Upper lobe of left lung (tissue), 6 donors: ENCODE measurements at regions not wholly inside any gene's neighbourhood (a gene's known extent, or its start where the extent isn't known, plus 50 kb on each side); places are given as distances from the start of the nearest gene placed in this dataset.

ENCODE experiments used
- ATAC-seq, 2 donors: fragments of 200-7000 bp; cut with Tn5 transposase; one replicate each; pipeline ENCODE4 v1.9.1; 2022; ENCODE audit warnings: mild to moderate bottlenecking in 2 of 2, moderate library complexity in 2 of 2; ENCODE audit not compliant: low FRiP score in 2 of 2
- DNase-seq, 2 donors: peaks; one replicate each; pipeline ENCODE4 v3.0.0-alpha.2; 2019 to 2020
- H3K27ac ChIP-seq, 4 donors: fragments of 200-600 bp; sonication (generic); one replicate each; pipeline ENCODE4 v1.5.1; 2016 to 2019
- H3K27me3 ChIP-seq, 4 donors: fragments of 200-600 bp; sonication (generic); one replicate each; pipeline ENCODE4 v1.5.1; 2017 to 2019
- H3K36me3 ChIP-seq, 4 donors: fragments of 200-600 bp; sonication (generic); one replicate each; pipeline ENCODE4 v1.5.1; 2016 to 2019
- H3K4me1 ChIP-seq, 4 donors: fragments of 200-600 bp; sonication (generic); one replicate each; pipeline ENCODE4 v1.5.1; 2018 to 2019
- H3K4me3 ChIP-seq, 4 donors: fragments of 200-600 bp; sonication (generic); one replicate each; pipeline ENCODE4 v1.5.1; 2017 to 2019; ENCODE audit warnings: mild to moderate bottlenecking in 2 of 4, moderate library complexity in 1 of 4
- H3K9me3 ChIP-seq, 4 donors: fragments of 200-600 bp; sonication (generic); one replicate each; pipeline ENCODE4 v1.5.1; 2018 to 2019
- EP300 ChIP-seq, 4 donors: sonication (generic); formaldehyde crosslinking; IDR thresholded peaks; one replicate each; pipeline ENCODE4 v1.5.1; 2017; ENCODE audit warnings: antibody characterized with exemption in 4 of 4, control low read depth in 2 of 4
- POLR2A ChIP-seq, 4 donors: fragments of 450-650 bp; IDR thresholded peaks; one replicate each; pipeline ENCODE4 v1.5.1; 2016 to 2017; ENCODE audit warnings: antibody characterized with exemption in 4 of 4, mild to moderate bottlenecking in 2 of 4
- POLR2AphosphoS5 ChIP-seq, 2 donors: sonication (generic); formaldehyde crosslinking; IDR thresholded peaks; one replicate each; pipeline ENCODE4 v1.5.1; 2017; ENCODE audit warnings: antibody characterized with exemption in 2 of 2
- WGBS, 2 donors: methylation state at CpG; one replicate each; pipeline ENCODE4 v1.1.5; 2017 to 2018; 5-methylcytosine and 5-hydroxymethylcytosine counted together
- TF ChIP-seq, protein P1 (sequence below), 6 experiments: fragments of 450-650 bp in 4 of 6; fragments of 200-600 bp in 2 of 6; sonication (generic) in 2 of 6; IDR thresholded peaks; one replicate each; pipeline ENCODE4 v1.5.1; 2016 to 2019; ENCODE audit warnings: antibody characterized with exemption in 6 of 6
- donor health status: DM: no; HTN: no; CAD: no; lungs with moderate emphysema.
- donor health status: DM: no; HTN: yes; CAD: no; lungs with severe emphysema.

DNA sequence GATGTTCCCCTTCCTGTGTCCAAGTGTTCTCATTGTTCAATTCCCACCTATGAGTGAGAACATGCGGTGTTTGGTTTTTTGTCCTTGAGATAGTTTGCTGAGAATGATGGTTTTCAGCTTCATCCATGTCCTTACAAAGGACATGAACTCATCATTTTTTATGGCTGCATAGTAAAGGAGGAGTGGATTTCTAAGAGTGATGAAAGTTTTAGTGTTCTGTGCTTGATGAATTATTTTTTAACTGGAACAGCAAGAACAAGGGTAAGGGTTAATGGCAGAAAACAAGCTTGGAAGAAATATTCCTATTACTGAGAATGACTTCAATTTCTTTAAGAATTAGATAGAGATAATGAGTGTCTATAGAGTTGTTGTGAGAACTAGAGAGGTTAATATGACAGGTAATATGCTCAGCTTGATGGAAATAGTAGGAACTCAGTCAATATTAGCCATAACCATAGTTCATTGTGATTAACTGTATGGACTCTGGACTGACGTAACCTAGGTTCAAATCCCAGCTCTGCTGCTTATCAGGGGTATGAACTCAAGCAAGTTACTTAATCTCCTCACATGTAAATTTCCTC, 190.0 kb downstream of the RPS12 start:
- Histone ChIP-seq H3K27ac (no peak overlapping the region), H3K4me1 (no peaks in the 10 kb centered on the region), H3K9me3 (no peaks in the 10 kb centered on the region), H3K4me3 (no peak overlapping the region), H3K36me3 (no peaks in the 10 kb centered on the region), H3K27me3 (no peaks in the 10 kb centered on the region)
- ATAC-seq (no peak), DNase-seq (no peak)
- TF ChIP-seq, protein P1, sequence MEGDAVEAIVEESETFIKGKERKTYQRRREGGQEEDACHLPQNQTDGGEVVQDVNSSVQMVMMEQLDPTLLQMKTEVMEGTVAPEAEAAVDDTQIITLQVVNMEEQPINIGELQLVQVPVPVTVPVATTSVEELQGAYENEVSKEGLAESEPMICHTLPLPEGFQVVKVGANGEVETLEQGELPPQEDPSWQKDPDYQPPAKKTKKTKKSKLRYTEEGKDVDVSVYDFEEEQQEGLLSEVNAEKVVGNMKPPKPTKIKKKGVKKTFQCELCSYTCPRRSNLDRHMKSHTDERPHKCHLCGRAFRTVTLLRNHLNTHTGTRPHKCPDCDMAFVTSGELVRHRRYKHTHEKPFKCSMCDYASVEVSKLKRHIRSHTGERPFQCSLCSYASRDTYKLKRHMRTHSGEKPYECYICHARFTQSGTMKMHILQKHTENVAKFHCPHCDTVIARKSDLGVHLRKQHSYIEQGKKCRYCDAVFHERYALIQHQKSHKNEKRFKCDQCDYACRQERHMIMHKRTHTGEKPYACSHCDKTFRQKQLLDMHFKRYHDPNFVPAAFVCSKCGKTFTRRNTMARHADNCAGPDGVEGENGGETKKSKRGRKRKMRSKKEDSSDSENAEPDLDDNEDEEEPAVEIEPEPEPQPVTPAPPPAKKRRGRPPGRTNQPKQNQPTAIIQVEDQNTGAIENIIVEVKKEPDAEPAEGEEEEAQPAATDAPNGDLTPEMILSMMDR (IDR thresholded peaks at IDR 0.05) = no peak
- TF ChIP-seq POLR2A (IDR thresholded peaks at IDR 0.05) (no peak), POLR2AphosphoS5 (IDR thresholded peaks at IDR 0.05) (no peak)
- 92 to 94% methylated on average over 2 of the region's 2 CpGs for WGBS, 2 donors

DNA sequence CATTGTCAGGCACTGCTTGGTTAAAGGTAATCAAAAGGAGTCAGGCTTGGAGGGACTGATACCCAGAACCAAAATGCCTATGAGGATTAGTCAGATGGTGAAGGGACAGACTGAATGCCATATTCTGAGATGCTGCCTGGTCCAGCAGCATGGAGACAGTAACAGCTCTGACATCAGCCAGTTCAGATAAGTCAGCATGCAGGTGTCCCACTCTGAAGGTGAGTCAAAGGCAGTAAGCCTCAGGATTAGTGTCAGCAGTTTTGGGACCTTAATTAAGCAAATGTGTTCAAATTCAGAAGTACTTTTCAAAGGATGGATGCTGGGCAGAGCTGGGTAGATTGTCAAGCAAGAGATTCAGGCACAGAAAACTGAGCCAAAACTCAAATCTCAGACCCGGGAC, 198.4 kb downstream of the RPS12 start:
- H3K27ac ChIP-seq = no peak overlapping the region
- H3K27me3 ChIP-seq = no peaks in the 10 kb centered on the region
- TF ChIP-seq POLR2AphosphoS5 (IDR thresholded peaks at IDR 0.05) = no peak
- no peak for TF ChIP-seq EP300 (IDR thresholded peaks at IDR 0.05)
- no peak for TF ChIP-seq POLR2A (IDR thresholded peaks at IDR 0.05)
- TF ChIP-seq, protein P1 (IDR thresholded peaks at IDR 0.05) = no peak
- WGBS, 2 donors = 70 to 80% methylated on average over 1 of the region's 1 CpG
- ATAC-seq (no peak), DNase-seq (no peak)
- no peaks in the 10 kb centered on the region for H3K36me3 ChIP-seq
- H3K9me3 ChIP-seq = no peaks in the 10 kb centered on the region
- no peaks in the 10 kb centered on the region for H3K4me1 ChIP-seq
- H3K4me3 ChIP-seq = no peak overlapping the region

DNA sequence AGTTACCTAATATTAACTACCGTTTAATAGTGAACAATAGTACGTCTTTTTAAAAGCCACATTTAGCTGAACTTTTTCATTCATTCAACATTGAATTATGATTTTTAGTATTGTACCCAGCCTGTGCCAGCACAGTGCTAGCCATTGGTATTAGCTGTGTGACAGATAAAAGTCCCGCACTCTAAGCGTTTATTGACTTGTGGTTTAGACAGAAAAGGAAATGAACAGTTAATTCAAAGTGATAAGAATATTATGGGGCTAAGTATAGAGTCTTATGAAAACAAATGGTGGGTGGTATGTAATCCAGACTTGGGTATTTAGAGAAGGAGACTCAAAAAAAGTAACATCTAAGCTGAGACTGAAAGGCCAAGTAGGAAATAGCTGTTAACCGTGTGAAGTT, 202.3 kb downstream of the RPS12 start:
- H3K4me1 ChIP-seq = no peaks in the 10 kb centered on the region
- H3K36me3 ChIP-seq = no peaks in the 10 kb centered on the region
- DNase-seq = no peak
- TF ChIP-seq, protein P1 (IDR thresholded peaks at IDR 0.05) = no peak
- no peak for TF ChIP-seq POLR2AphosphoS5 (IDR thresholded peaks at IDR 0.05)
- TF ChIP-seq POLR2A (IDR thresholded peaks at IDR 0.05) = no peak
- no peak for TF ChIP-seq EP300 (IDR thresholded peaks at IDR 0.05)
- H3K27me3 ChIP-seq = no peaks in the 10 kb centered on the region
- ATAC-seq = no peak
- no peak overlapping the region for H3K4me3 ChIP-seq
- 59 to 60% methylated on average over 5 of the region's 5 CpGs for whole genome bisulfite sequencing, 2 donors
- no peak overlapping the region for H3K27ac ChIP-seq
- H3K9me3 ChIP-seq = no peaks in the 10 kb centered on the region

DNA sequence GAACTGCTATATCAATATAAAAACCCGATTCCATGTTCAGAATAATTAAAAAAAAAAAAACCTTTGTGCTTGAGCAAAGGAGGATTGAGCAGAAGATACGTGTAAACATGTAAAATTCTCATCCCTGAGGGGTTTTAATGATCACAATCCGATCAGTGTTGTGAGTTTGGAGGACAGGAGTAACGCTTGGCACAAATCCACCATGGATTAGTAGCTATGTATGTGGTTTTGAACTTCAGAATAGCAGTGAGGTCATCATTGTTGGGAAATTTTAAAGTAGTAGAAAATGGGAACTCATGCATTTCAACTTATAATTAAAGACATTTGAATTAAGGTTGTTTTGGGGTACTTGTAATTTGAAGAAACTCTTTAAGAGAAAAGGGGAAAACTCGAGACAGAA, 203.2 kb downstream of the RPS12 start:
- DNase-seq (no peak), ATAC-seq (no peak)
- no peaks in the 10 kb centered on the region for H3K9me3 ChIP-seq
- TF ChIP-seq POLR2AphosphoS5 (IDR thresholded peaks at IDR 0.05) (no peak), EP300 (IDR thresholded peaks at IDR 0.05) (no peak), POLR2A (IDR thresholded peaks at IDR 0.05) (no peak)
- TF ChIP-seq, protein P1 (IDR thresholded peaks at IDR 0.05) = no peak
- no peak overlapping the region for H3K4me3 ChIP-seq
- no peaks in the 10 kb centered on the region for H3K27me3 ChIP-seq
- H3K36me3 ChIP-seq = no peaks in the 10 kb centered on the region
- WGBS, 2 donors = 77 to 79% methylated on average over 5 of the region's 5 CpGs
- no peak overlapping the region for H3K27ac ChIP-seq
- H3K4me1 ChIP-seq = no peaks in the 10 kb centered on the region

DNA sequence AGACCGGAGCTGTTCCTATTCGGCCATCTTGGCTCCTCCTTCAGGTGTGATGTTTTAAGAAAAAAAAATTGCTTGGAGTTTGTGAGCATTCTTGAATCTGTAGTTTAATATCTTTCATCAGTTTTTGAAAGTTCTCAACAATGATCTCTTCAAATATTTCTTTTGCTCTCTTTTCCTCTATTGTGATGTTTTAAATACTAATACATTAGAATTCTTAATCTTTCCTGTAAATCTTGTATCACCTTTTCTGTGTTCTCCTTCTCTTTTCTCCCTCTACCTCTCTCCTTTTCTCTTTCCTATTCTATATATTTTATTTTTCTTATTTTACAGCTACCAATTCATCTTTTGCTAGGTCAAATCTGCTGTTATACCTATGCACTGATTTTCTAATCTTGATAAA, 212.3 kb downstream of the RPS12 start:
- H3K4me3 ChIP-seq = no peak overlapping the region
- no peaks in the 10 kb centered on the region for H3K27me3 ChIP-seq
- ATAC-seq = no peak
- WGBS, 2 donors = 96% methylated on average over 2 of the region's 2 CpGs; no CpG with 5 or more reads in 1 of the 2 donors
- no peak for DNase-seq
- H3K27ac ChIP-seq = no peak overlapping the region
- H3K36me3 ChIP-seq = no peaks in the 10 kb centered on the region
- H3K9me3 ChIP-seq = no peaks in the 10 kb centered on the region
- no peaks in the 10 kb centered on the region for H3K4me1 ChIP-seq
- TF ChIP-seq POLR2A (IDR thresholded peaks at IDR 0.05) = no peak
- TF ChIP-seq EP300 (IDR thresholded peaks at IDR 0.05) = no peak
- TF ChIP-seq POLR2AphosphoS5 (IDR thresholded peaks at IDR 0.05) = no peak
